WTC11 (cell line): ENCODE measurements at regions not wholly inside any gene's neighbourhood (a gene's known extent, or its start where the extent isn't known, plus 50 kb on each side); places are given as distances from the start of the nearest gene placed in this dataset.
A peak's percentile ranks its signal among the peaks of the same experiment; 100 is the strongest.

Experiments used
- ATAC-seq: fragments of 200-7000 bp; cut with Tn5 transposase; 2 replicates; pipeline ENCODE4 v1.10.0; 2021; ENCODE audit warnings: mild to moderate bottlenecking, moderate library complexity
- CTCF ChIA-PET: fragments of 300-600 bp; sonication (Branson Sonifier 250); formaldehyde crosslinking; loops from one replicate; lab custom pipeline; 2021; ENCODE audit warnings: antibody characterized with exemption; lab: Charles Lee
- POLR2A ChIA-PET: fragments of 350-600 bp; sonication (Branson Sonifier 250); formaldehyde crosslinking; loops from one replicate; lab custom pipeline; 2021; ENCODE audit warnings: antibody characterized with exemption; lab: Charles Lee
- DNase-seq: peaks from one replicate; pipeline ENCODE4 v3.0.0; 2021; ENCODE audit warnings: low spot score
- H3K27ac Mint-ChIP-seq: 2 replicates; pipeline ENCODE4 v1.8.0; 2021; ENCODE audit warnings: mixed read lengths
- H3K27me3 Mint-ChIP-seq: 2 replicates; pipeline ENCODE4 v1.8.0; 2021; ENCODE audit warnings: low read depth, mild to moderate bottlenecking, moderate library complexity, mixed read lengths
- H3K36me3 Mint-ChIP-seq: 2 replicates; pipeline ENCODE4 v1.8.0; 2021; ENCODE audit warnings: mixed read lengths
- H3K4me1 Mint-ChIP-seq: 2 replicates; pipeline ENCODE4 v1.8.0; 2022; ENCODE audit warnings: mixed read lengths
- H3K4me3 Mint-ChIP-seq: 2 replicates; pipeline ENCODE4 v1.8.0; 2021; ENCODE audit warnings: mild to moderate bottlenecking, moderate library complexity, mixed read lengths
- H3K9me3 Mint-ChIP-seq: 2 replicates; pipeline ENCODE4 v1.8.0; 2021; ENCODE audit warnings: mixed read lengths
- ESRRA ChIP-seq: sonication (generic); formaldehyde crosslinking; IDR thresholded peaks from 2 replicates; pipeline ENCODE4 v1.8.1; 2022; ENCODE audit warnings: mild to moderate bottlenecking, missing genetic modification reagents, borderline replicate concordance
- ETV6 ChIP-seq: sonication (generic); formaldehyde crosslinking; IDR thresholded peaks from 2 replicates; pipeline ENCODE4 v1.8.1; 2022; ENCODE audit warnings: mild to moderate bottlenecking, missing genetic modification reagents
- FOXJ3 ChIP-seq: sonication (generic); formaldehyde crosslinking; IDR thresholded peaks from 2 replicates; pipeline ENCODE4 v1.9.0; 2021; ENCODE audit warnings: missing genetic modification reagents, mild to moderate bottlenecking, borderline replicate concordance
- HMGA2 ChIP-seq: fragments of 250-450 bp; sonication (Bioruptor Pico); IDR thresholded peaks from 2 replicates; pipeline ENCODE4 v1.4.0; 2021; ENCODE audit warnings: mild to moderate bottlenecking, moderate library complexity
- JUN ChIP-seq: sonication (generic); formaldehyde crosslinking; IDR thresholded peaks from 2 replicates; pipeline ENCODE4 v1.8.0; 2023; ENCODE audit warnings: mild to moderate bottlenecking, missing genetic modification reagents
- KAT7 ChIP-seq: sonication (generic); formaldehyde crosslinking; IDR thresholded peaks from 2 replicates; pipeline ENCODE4 v1.8.1; 2023; ENCODE audit warnings: missing genetic modification reagents, mild to moderate bottlenecking, borderline replicate concordance
- MXD4 ChIP-seq: fragments of 250-450 bp; sonication (Bioruptor Pico); IDR thresholded peaks from 2 replicates; pipeline ENCODE4 v1.8.0; 2021; ENCODE audit warnings: mild to moderate bottlenecking, moderate library complexity, borderline replicate concordance
- MYBL2 ChIP-seq: sonication (generic); formaldehyde crosslinking; IDR thresholded peaks from 2 replicates; pipeline ENCODE4 v1.8.1; 2023; ENCODE audit warnings: mild to moderate bottlenecking, moderate library complexity, missing genetic modification reagents
- ZBTB21 ChIP-seq: sonication (generic); formaldehyde crosslinking; IDR thresholded peaks from 2 replicates; pipeline ENCODE4 v1.8.1; 2023; ENCODE audit warnings: mild to moderate bottlenecking, missing genetic modification reagents, borderline replicate concordance
- ZNF263 ChIP-seq: sonication (generic); formaldehyde crosslinking; IDR thresholded peaks from 2 replicates; pipeline ENCODE4 v1.8.1; 2022; ENCODE audit warnings: low read depth, mild to moderate bottlenecking, moderate library complexity, missing genetic modification reagents
- ZNF317 ChIP-seq: sonication (generic); formaldehyde crosslinking; IDR thresholded peaks from 2 replicates; pipeline ENCODE4 v1.8.1; 2023; ENCODE audit warnings: low read depth, mild to moderate bottlenecking, moderate library complexity, missing genetic modification reagents, borderline replicate concordance
- TF ChIP-seq, protein P1 (sequence below): sonication (generic); formaldehyde crosslinking; IDR thresholded peaks from 2 replicates; pipeline ENCODE4 v1.8.1; 2022; ENCODE audit warnings: mild to moderate bottlenecking, moderate library complexity, missing genetic modification reagents
- TF ChIP-seq, protein P2 (sequence below): fragments of 250-450 bp; sonication (Bioruptor Pico); IDR thresholded peaks from 2 replicates; pipeline ENCODE4 v1.8.0; 2021; ENCODE audit warnings: mild to moderate bottlenecking
- TF ChIP-seq, protein P3 (sequence below): sonication (generic); formaldehyde crosslinking; IDR thresholded peaks from 2 replicates; pipeline ENCODE4 v1.8.0; 2022; ENCODE audit warnings: mild to moderate bottlenecking, missing genetic modification reagents
- TF ChIP-seq, protein P4 (sequence below): fragments of 250-450 bp; sonication (Bioruptor Pico); IDR thresholded peaks from 2 replicates; pipeline ENCODE4 v1.9.0; 2021; ENCODE audit warnings: mild to moderate bottlenecking
- TF ChIP-seq, protein P5 (sequence below): sonication (generic); formaldehyde crosslinking; IDR thresholded peaks from 2 replicates; pipeline ENCODE4 v1.8.1; 2023; ENCODE audit warnings: mild to moderate bottlenecking, missing genetic modification reagents, moderate library complexity
- TF ChIP-seq, protein P6 (sequence below): sonication (generic); formaldehyde crosslinking; IDR thresholded peaks from 2 replicates; pipeline ENCODE4 v1.8.0; 2022; ENCODE audit warnings: mild to moderate bottlenecking, missing genetic modification reagents
- TF ChIP-seq, protein P7 (sequence below): fragments of 250-450 bp; sonication (Bioruptor Pico); IDR thresholded peaks from 2 replicates; pipeline ENCODE4 v1.9.0; 2021; ENCODE audit warnings: moderate library complexity, mild to moderate bottlenecking, inconsistent platforms, borderline replicate concordance
- TF ChIP-seq, protein P8 (sequence below): sonication (generic); formaldehyde crosslinking; IDR thresholded peaks from 2 replicates; pipeline ENCODE4 v1.8.1; 2023; ENCODE audit warnings: mild to moderate bottlenecking, missing genetic modification reagents
- TF ChIP-seq, protein P9 (sequence below): sonication (generic); formaldehyde crosslinking; IDR thresholded peaks from 2 replicates; pipeline ENCODE4 v1.8.1; 2022; ENCODE audit warnings: mild to moderate bottlenecking, missing genetic modification reagents, moderate library complexity, borderline replicate concordance

DNA sequence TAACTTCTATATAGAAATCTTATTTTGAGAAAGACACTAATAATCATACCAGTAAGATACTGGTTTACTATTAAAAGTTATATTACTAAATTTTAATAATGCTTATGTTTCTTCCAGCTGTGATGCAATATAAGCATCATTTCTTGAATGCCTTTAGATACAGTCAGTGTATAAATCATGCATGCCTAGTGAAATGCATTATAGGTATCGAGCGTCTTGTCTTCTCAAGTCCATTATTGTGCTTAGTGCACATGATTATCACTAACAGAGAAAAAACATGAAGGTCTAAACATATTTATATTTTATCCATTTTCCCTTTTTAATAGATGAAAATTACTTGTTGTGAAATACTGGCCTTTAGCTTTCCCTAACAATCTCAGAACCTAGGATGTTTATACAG is 1021.5 kb upstream of the AGA start (continued):
- TF ChIP-seq, protein P1, sequence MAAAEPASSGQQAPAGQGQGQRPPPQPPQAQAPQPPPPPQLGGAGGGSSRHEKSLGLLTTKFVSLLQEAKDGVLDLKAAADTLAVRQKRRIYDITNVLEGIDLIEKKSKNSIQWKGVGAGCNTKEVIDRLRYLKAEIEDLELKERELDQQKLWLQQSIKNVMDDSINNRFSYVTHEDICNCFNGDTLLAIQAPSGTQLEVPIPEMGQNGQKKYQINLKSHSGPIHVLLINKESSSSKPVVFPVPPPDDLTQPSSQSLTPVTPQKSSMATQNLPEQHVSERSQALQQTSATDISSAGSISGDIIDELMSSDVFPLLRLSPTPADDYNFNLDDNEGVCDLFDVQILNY = no peak

DNA sequence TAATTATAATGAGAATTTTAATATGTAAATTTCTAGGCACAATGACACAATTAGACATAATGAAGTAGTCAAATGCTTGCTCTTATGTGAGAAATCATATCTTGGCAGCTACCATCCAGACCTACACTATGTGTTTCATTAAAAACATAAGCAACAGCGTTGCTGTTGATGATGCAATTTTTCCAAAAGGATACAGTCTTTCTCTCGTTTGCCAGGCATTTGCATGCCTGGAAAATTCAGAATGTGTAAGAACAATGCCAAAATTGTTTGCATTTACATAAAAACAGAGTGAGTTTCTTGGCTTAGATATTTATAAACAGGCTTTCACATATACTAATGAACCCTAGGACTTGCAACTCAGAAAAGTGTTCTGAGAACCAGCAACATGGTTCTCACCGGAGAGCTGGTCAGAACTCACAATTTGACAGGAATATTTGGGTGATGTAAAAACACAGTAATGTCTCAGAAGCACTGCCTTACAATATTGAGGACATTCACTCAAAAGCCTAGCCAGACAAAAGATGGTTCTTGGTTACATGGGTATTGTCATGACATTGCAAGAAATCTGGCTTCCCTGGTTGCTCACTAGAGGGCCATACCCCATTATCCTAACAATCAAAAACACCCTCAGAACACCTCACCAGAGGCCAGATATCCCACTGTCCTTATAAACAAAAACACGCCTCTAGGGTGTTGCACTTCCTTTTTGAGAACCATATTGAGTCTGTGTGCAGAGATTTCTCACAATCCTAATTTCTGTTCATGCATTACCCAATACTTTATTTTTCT is 1029.0 kb upstream of the AGA start:
- CTCF ChIA-PET = no interaction called here
- H3K27me3 Mint-ChIP-seq = no peaks in the 10 kb centered on the region
- H3K9me3 Mint-ChIP-seq = no peaks in the 10 kb centered on the region
- DNase-seq (no peak), ATAC-seq (peak; percentile 80)
- peaks cover 14% of the 10 kb centered on the region for H3K4me1 Mint-ChIP-seq
- POLR2A ChIA-PET = no interaction called here
- H3K4me3 Mint-ChIP-seq = no peak overlapping the region
- TF ChIP-seq, protein P2, sequence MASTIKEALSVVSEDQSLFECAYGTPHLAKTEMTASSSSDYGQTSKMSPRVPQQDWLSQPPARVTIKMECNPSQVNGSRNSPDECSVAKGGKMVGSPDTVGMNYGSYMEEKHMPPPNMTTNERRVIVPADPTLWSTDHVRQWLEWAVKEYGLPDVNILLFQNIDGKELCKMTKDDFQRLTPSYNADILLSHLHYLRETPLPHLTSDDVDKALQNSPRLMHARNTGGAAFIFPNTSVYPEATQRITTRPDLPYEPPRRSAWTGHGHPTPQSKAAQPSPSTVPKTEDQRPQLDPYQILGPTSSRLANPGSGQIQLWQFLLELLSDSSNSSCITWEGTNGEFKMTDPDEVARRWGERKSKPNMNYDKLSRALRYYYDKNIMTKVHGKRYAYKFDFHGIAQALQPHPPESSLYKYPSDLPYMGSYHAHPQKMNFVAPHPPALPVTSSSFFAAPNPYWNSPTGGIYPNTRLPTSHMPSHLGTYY (CRISPR knock-in tag) = no peak
- TF ChIP-seq MXD4 (CRISPR knock-in tag) (no peak), FOXJ3 (CRISPR knock-in tag) (no peak), KAT7 (CRISPR knock-in tag) (no peak), ESRRA (no peak), JUN (CRISPR knock-in tag) (no peak), ZNF263 (CRISPR knock-in tag) (no peak), MYBL2 (CRISPR knock-in tag) (no peak), ZNF317 (CRISPR knock-in tag) (no peak), ETV6 (CRISPR knock-in tag) (no peak), HMGA2 (no peak), ZBTB21 (CRISPR knock-in tag) (no peak)
- TF ChIP-seq, protein P1 = no peak
- TF ChIP-seq, protein P3, sequence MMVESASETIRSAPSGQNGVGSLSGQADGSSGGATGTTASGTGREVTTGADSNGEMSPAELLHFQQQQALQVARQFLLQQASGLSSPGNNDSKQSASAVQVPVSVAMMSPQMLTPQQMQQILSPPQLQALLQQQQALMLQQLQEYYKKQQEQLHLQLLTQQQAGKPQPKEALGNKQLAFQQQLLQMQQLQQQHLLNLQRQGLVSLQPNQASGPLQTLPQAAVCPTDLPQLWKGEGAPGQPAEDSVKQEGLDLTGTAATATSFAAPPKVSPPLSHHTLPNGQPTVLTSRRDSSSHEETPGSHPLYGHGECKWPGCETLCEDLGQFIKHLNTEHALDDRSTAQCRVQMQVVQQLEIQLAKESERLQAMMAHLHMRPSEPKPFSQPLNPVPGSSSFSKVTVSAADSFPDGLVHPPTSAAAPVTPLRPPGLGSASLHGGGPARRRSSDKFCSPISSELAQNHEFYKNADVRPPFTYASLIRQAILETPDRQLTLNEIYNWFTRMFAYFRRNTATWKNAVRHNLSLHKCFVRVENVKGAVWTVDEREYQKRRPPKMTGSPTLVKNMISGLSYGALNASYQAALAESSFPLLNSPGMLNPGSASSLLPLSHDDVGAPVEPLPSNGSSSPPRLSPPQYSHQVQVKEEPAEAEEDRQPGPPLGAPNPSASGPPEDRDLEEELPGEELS = no peak
- TF ChIP-seq, protein P4, sequence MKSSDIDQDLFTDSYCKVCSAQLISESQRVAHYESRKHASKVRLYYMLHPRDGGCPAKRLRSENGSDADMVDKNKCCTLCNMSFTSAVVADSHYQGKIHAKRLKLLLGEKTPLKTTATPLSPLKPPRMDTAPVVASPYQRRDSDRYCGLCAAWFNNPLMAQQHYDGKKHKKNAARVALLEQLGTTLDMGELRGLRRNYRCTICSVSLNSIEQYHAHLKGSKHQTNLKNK (CRISPR knock-in tag) = no peak
- TF ChIP-seq, protein P5, sequence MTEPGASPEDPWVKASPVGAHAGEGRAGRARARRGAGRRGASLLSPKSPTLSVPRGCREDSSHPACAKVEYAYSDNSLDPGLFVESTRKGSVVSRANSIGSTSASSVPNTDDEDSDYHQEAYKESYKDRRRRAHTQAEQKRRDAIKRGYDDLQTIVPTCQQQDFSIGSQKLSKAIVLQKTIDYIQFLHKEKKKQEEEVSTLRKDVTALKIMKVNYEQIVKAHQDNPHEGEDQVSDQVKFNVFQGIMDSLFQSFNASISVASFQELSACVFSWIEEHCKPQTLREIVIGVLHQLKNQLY (CRISPR knock-in tag) = no peak
- TF ChIP-seq, protein P6, sequence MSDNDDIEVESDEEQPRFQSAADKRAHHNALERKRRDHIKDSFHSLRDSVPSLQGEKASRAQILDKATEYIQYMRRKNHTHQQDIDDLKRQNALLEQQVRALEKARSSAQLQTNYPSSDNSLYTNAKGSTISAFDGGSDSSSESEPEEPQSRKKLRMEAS = no peak
- TF ChIP-seq, protein P7, sequence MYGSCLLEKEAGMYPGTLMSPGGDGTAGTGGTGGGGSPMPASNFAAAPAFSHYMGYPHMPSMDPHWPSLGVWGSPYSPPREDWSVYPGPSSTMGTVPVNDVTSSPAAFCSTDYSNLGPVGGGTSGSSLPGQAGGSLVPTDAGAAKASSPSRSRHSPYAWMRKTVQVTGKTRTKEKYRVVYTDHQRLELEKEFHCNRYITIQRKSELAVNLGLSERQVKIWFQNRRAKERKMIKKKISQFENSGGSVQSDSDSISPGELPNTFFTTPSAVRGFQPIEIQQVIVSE (CRISPR knock-in tag) = no peak
- TF ChIP-seq, protein P8, sequence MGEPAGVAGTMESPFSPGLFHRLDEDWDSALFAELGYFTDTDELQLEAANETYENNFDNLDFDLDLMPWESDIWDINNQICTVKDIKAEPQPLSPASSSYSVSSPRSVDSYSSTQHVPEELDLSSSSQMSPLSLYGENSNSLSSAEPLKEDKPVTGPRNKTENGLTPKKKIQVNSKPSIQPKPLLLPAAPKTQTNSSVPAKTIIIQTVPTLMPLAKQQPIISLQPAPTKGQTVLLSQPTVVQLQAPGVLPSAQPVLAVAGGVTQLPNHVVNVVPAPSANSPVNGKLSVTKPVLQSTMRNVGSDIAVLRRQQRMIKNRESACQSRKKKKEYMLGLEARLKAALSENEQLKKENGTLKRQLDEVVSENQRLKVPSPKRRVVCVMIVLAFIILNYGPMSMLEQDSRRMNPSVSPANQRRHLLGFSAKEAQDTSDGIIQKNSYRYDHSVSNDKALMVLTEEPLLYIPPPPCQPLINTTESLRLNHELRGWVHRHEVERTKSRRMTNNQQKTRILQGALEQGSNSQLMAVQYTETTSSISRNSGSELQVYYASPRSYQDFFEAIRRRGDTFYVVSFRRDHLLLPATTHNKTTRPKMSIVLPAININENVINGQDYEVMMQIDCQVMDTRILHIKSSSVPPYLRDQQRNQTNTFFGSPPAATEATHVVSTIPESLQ (CRISPR knock-in tag) = no peak
- TF ChIP-seq, protein P9, sequence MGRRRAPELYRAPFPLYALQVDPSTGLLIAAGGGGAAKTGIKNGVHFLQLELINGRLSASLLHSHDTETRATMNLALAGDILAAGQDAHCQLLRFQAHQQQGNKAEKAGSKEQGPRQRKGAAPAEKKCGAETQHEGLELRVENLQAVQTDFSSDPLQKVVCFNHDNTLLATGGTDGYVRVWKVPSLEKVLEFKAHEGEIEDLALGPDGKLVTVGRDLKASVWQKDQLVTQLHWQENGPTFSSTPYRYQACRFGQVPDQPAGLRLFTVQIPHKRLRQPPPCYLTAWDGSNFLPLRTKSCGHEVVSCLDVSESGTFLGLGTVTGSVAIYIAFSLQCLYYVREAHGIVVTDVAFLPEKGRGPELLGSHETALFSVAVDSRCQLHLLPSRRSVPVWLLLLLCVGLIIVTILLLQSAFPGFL (CRISPR knock-in tag) = no peak
- TF ChIP-seq, all 79 proteins: peak for 0
- H3K27ac Mint-ChIP-seq = no peak overlapping the region
- H3K36me3 Mint-ChIP-seq = no peaks in the 10 kb centered on the region
